Adrenal gland (tissue), 9 donors: ENCODE measurements at regions not wholly inside any gene's neighbourhood (a gene's known extent, or its start where the extent isn't known, plus 50 kb on each side); places are given as distances from the start of the nearest gene placed in this dataset.

Experiments used
- DNase-seq, 7 donors: peaks; one replicate each; pipeline ENCODE4 v3.0.0-alpha.2; 2019 to 2020
- H3K27ac ChIP-seq, 5 donors: fragments of 200-600 bp; sonication (generic) in 4 of 5; 1 replicate in 3 of 5; 2 replicates in 2 of 5; pipeline versions ENCODE4 v1.5.1 to v1.8.0; 2016 to 2020; ENCODE audit warnings: mild to moderate bottlenecking in 1 of 5
- H3K27me3 ChIP-seq: fragments of 200-600 bp; 2 replicates; pipeline ENCODE4 v1.8.0; 2021
- H3K36me3 ChIP-seq, 2 donors: fragments of 200-600 bp; replicated peaks in 1 of 2; 1 replicate in 1 of 2; 2 replicates in 1 of 2; pipeline versions ENCODE4 v1.5.1 to v1.8.0; 2018 to 2022
- H3K4me1 ChIP-seq, 2 donors: fragments of 200-600 bp; replicated peaks in 1 of 2; 1 replicate in 1 of 2; 2 replicates in 1 of 2; pipeline versions ENCODE4 v1.5.1 to v1.8.0; 2018 to 2021
- H3K4me3 ChIP-seq, 4 donors: fragments of 200-600 bp; sonication (generic) in 3 of 4; one replicate each; pipeline ENCODE4 v1.5.1; 2016 to 2018
- H3K9me3 ChIP-seq, 3 donors: fragments of 200-600 bp; sonication (generic) in 1 of 3; replicated peaks in 1 of 3; 1 replicate in 2 of 3; 2 replicates in 1 of 3; pipeline versions ENCODE4 v1.5.1 to v1.8.0; 2016 to 2021
- POLR2A ChIP-seq, 2 donors: fragments of 450-650 bp; IDR thresholded peaks; one replicate each; pipeline ENCODE4 v1.6.1; 2017; ENCODE audit warnings: antibody characterized with exemption in 2 of 2, mild to moderate bottlenecking in 2 of 2, moderate library complexity in 1 of 2
- WGBS, 4 donors: extraction: QIAGEN DNeasy Blood & Tissue Kit in 2 of 4; methylation state at CpG; one replicate each; pipeline versions ENCODE4 v1.1.5 to v1.1.7; 2013 to 2017; 5-methylcytosine and 5-hydroxymethylcytosine counted together
- intact Hi-C, 2 donors: fragments of 100-400 bp; cut with DNase I; formaldehyde crosslinking; loops; one replicate each; pipeline versions ENCODE4 v1.14.1 to v1.15.0; 2022 to 2023
- TF ChIP-seq, protein P1 (sequence below), 6 experiments: fragments of 450-650 bp in 4 of 6; fragments of 200-600 bp in 2 of 6; sonication (generic) in 1 of 6; IDR thresholded peaks; 1 replicate in 5 of 6; 2 replicates in 1 of 6; pipeline versions ENCODE4 v1.5.1 to v1.8.0; 2016 to 2021; ENCODE audit warnings: antibody characterized with exemption in 6 of 6, mild to moderate bottlenecking in 2 of 6, moderate library complexity in 1 of 6
- donor health status: healthy with polysubstance abuse.
- donor health status: Bipolar disorder and iron deficiency.
- donor health status: DM: yes; HTN: yes; CAD: no.
- donor health status: DM: no; HTN: no; CAD: no.
- donor health status: DM: no; HTN: no; CAD: no.

DNA sequence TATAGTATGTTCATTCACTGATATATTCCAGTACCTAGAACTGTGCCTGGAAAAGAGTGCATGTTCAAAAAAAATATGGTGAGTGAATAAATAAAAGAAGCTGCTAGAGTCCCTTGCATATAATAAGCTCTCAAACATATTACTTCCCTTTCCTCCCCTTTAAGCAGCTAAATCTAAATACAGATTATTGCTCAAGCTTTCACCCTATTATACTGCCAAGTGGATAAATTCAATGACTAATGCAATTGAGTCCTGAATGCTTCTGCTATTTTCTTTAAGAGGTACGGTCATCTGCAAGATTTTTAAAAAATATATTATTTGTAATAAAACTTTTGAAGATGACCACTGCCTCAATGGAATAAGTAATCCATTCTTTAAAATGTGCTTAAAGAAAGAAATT is 248.4 kb downstream of the PLK2 start:
- TF ChIP-seq POLR2A (IDR thresholded peaks at IDR 0.05) = no peak
- TF ChIP-seq, protein P1, sequence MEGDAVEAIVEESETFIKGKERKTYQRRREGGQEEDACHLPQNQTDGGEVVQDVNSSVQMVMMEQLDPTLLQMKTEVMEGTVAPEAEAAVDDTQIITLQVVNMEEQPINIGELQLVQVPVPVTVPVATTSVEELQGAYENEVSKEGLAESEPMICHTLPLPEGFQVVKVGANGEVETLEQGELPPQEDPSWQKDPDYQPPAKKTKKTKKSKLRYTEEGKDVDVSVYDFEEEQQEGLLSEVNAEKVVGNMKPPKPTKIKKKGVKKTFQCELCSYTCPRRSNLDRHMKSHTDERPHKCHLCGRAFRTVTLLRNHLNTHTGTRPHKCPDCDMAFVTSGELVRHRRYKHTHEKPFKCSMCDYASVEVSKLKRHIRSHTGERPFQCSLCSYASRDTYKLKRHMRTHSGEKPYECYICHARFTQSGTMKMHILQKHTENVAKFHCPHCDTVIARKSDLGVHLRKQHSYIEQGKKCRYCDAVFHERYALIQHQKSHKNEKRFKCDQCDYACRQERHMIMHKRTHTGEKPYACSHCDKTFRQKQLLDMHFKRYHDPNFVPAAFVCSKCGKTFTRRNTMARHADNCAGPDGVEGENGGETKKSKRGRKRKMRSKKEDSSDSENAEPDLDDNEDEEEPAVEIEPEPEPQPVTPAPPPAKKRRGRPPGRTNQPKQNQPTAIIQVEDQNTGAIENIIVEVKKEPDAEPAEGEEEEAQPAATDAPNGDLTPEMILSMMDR (IDR thresholded peaks at IDR 0.05) = no peak
- Histone ChIP-seq H3K4me3 (no peak overlapping the region), H3K4me1 (no peaks in the 10 kb centered on the region), H3K27ac (no peak overlapping the region), H3K36me3 (no peaks in the 10 kb centered on the region), H3K9me3 (no peaks in the 10 kb centered on the region), H3K27me3 (no peaks in the 10 kb centered on the region)
- intact Hi-C loops = no loop called here
- no peak for DNase-seq
- WGBS, 4 donors = 85 to 93% (median 88%) methylated on average over 1 of the region's 1 CpG

- no peaks in the 10 kb centered on the region for H3K36me3 ChIP-seq
- no peaks in the 10 kb centered on the region for H3K9me3 ChIP-seq
- no peak overlapping the region for H3K27ac ChIP-seq
- WGBS, 4 donors = 73 to 86% (median 79%) methylated on average over 7 of the region's 7 CpGs
- H3K4me1 ChIP-seq = no peaks in the 10 kb centered on the region
- intact Hi-C loops = no loop called here
- no peaks in the 10 kb centered on the region for H3K27me3 ChIP-seq
- no peak for DNase-seq
- no peak overlapping the region for H3K4me3 ChIP-seq
- TF ChIP-seq, protein P1 (IDR thresholded peaks at IDR 0.05) = no peak
- TF ChIP-seq POLR2A (IDR thresholded peaks at IDR 0.05) = no peak
These were observed 251.2 kb downstream of the PLK2 start for GRCh38 chr5:58208674-58209073.

GRCh38 chr5:58207076-58207475 is 252.8 kb downstream of the PLK2 start:
- no peak for DNase-seq
- TF ChIP-seq POLR2A (IDR thresholded peaks at IDR 0.05) = no peak
- TF ChIP-seq, protein P1 (IDR thresholded peaks at IDR 0.05) = no peak
- Histone ChIP-seq H3K27ac (no peak overlapping the region), H3K4me1 (no peaks in the 10 kb centered on the region), H3K4me3 (no peak overlapping the region), H3K36me3 (no peaks in the 10 kb centered on the region), H3K27me3 (no peaks in the 10 kb centered on the region), H3K9me3 (no peaks in the 10 kb centered on the region)
- 23 to 48% (median 41%) methylated on average over 1 of the region's 1 CpG for WGBS, 4 donors
- intact Hi-C loops = no loop called here

GRCh38 chr5:58204966-58205365 is 254.9 kb downstream of the PLK2 start:
- Histone ChIP-seq H3K4me3 (no peak overlapping the region), H3K4me1 (no peaks in the 10 kb centered on the region), H3K36me3 (no peaks in the 10 kb centered on the region), H3K27ac (no peak overlapping the region), H3K9me3 (no peaks in the 10 kb centered on the region), H3K27me3 (no peaks in the 10 kb centered on the region)
- intact Hi-C loops = no loop called here
- WGBS, 4 donors = 85 to 95% (median 94%) methylated on average over 3 of the region's 3 CpGs
- DNase-seq = no peak
- TF ChIP-seq, protein P1 (IDR thresholded peaks at IDR 0.05) = no peak
- TF ChIP-seq POLR2A (IDR thresholded peaks at IDR 0.05) = no peak
